Neural cell (in vitro differentiated cells): ENCODE measurements at regions not wholly inside any gene's neighbourhood (a gene's known extent, or its start where the extent isn't known, plus 50 kb on each side); places are given as distances from the start of the nearest gene placed in this dataset.

Experiments
- CTCF ChIP-seq: fragments of 450-650 bp; IDR thresholded peaks from 2 replicates; pipeline ENCODE4 v1.5.1; 2014; ENCODE audit warnings: antibody characterized with exemption, mild to moderate bottlenecking, moderate library complexity; ENCODE audit not compliant: poor library complexity, severe bottlenecking
- EP300 ChIP-seq: fragments of 450-650 bp; conservative IDR thresholded peaks from 2 replicates; pipeline ENCODE4 v1.6.1; 2014; ENCODE audit warnings: antibody characterized with exemption, mild to moderate bottlenecking, moderate library complexity; ENCODE audit not compliant: poor library complexity, severe bottlenecking
- EZH2 ChIP-seq: fragments of 200-600, 300-800 bp; shearing (Covaris generic), sonication (generic); IDR thresholded peaks from 2 replicates; pipeline ENCODE4 v1.6.1; 2014; ENCODE audit warnings: antibody characterized with exemption, low read length, borderline replicate concordance, mild to moderate bottlenecking; ENCODE audit not compliant: insufficient read depth, poor library complexity, severe bottlenecking
- MXI1 ChIP-seq: fragments of 450-650 bp; conservative IDR thresholded peaks from 2 replicates; pipeline ENCODE4 v1.6.1; 2014; ENCODE audit warnings: antibody characterized with exemption, mild to moderate bottlenecking; ENCODE audit not compliant: poor library complexity, severe bottlenecking
- POLR2AphosphoS5 ChIP-seq: IDR thresholded peaks from 2 replicates; pipeline ENCODE4 v1.6.1; 2012
- RAD21 ChIP-seq: fragments of 450-650 bp; conservative IDR thresholded peaks from 2 replicates; pipeline ENCODE4 v1.6.1; 2014; ENCODE audit warnings: antibody characterized with exemption, mild to moderate bottlenecking, moderate library complexity
- REST ChIP-seq: IDR thresholded peaks from 2 replicates; pipeline ENCODE4 v1.6.1; 2012; ENCODE audit warnings: borderline replicate concordance
- SMC3 ChIP-seq: fragments of 450-650 bp; conservative IDR thresholded peaks from 2 replicates; pipeline ENCODE4 v1.6.1; 2014; ENCODE audit warnings: antibody characterized with exemption, mild to moderate bottlenecking, moderate library complexity; ENCODE audit not compliant: poor library complexity

DNA sequence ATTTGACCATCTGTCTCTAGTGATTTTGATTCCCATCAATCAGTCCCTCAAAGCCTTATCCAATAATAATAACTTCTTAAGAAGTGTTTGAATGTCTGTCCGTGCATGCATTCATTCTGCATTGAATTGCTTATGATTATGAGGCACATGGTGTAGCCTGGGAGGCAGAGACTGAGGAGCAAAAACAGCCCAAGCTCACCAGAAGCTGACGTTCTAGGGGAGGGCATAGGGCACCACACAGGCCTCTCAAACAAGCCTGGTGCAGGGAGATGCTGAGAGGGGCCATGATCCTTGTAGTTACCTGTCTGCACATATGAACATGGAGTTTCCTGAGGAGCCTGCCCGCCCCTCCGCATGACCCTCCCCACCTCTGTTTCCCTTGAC, 89.2 kb upstream of the POMGNT2 start:
- TF ChIP-seq EP300 (no peak), SMC3 (no peak), REST (no peak), CTCF (no peak), POLR2AphosphoS5 (no peak), RAD21 (no peak), MXI1 (no peak), EZH2 (no peak)
